H9 (cell line): ENCODE measurements at regions not wholly inside any gene's neighbourhood (a gene's known extent, or its start where the extent isn't known, plus 50 kb on each side); places are given as distances from the start of the nearest gene placed in this dataset.

Experiments used
- DNase-seq: peaks from one replicate; pipeline ENCODE4 v3.0.0-alpha.2; 2017
- H2AFZ ChIP-seq: one replicate; pipeline ENCODE4 v1.6.1; 2013; ENCODE audit warnings: mild to moderate bottlenecking, low read length, control low read depth, moderate library complexity
- H2AK5ac ChIP-seq: 2 replicates; pipeline ENCODE4 v1.6.1; 2013; ENCODE audit warnings: low read length, control low read depth, mixed read lengths; ENCODE audit not compliant: insufficient read length
- H2BK120ac ChIP-seq: one replicate; pipeline ENCODE4 v1.6.1; 2013; ENCODE audit warnings: low read depth, mild to moderate bottlenecking, low read length, control low read depth, inconsistent platforms; ENCODE audit not compliant: poor library complexity, severe bottlenecking
- H2BK12ac ChIP-seq: 2 replicates; pipeline ENCODE4 v1.6.1; 2013; ENCODE audit warnings: low read length, control low read depth, mixed read lengths, low read depth; ENCODE audit not compliant: insufficient read length
- H2BK15ac ChIP-seq: 2 replicates; pipeline ENCODE4 v1.6.1; 2013; ENCODE audit warnings: low read depth, low read length, control low read depth
- H2BK20ac ChIP-seq: one replicate; pipeline ENCODE4 v1.6.1; 2013; ENCODE audit warnings: low read depth, mild to moderate bottlenecking, low read length, control low read depth, inconsistent platforms; ENCODE audit not compliant: poor library complexity, severe bottlenecking
- H2BK5ac ChIP-seq: 2 replicates; pipeline ENCODE4 v1.6.1; 2013; ENCODE audit warnings: low read length, control low read depth, mixed read lengths; ENCODE audit not compliant: insufficient read length
- H3K14ac ChIP-seq: 2 replicates; pipeline ENCODE4 v1.6.1; 2013; ENCODE audit warnings: low read length, control low read depth; ENCODE audit not compliant: insufficient read depth
- H3K18ac ChIP-seq: 2 replicates; pipeline ENCODE4 v1.6.1; 2013; ENCODE audit warnings: low read depth, mild to moderate bottlenecking, mixed read lengths, low read length, control low read depth; ENCODE audit not compliant: insufficient read length
- H3K23ac ChIP-seq: 2 replicates; pipeline ENCODE4 v1.6.1; 2013; ENCODE audit warnings: low read length, control low read depth, mixed read lengths, low read depth; ENCODE audit not compliant: insufficient read length
- H3K23me2 ChIP-seq: 2 replicates; pipeline ENCODE4 v1.6.1; 2013; ENCODE audit warnings: low read depth, mild to moderate bottlenecking, mixed read lengths, low read length, control low read depth; ENCODE audit not compliant: insufficient read length, poor library complexity, severe bottlenecking
- H3K27ac ChIP-seq: 2 replicates; pipeline ENCODE4 v1.5.1; 2013; ENCODE audit warnings: low read length, control low read depth, mixed read lengths, low read depth; ENCODE audit not compliant: insufficient read length
- H3K27me3 ChIP-seq: 2 replicates; pipeline ENCODE4 v1.6.1; 2013; ENCODE audit warnings: low read length, control low read depth, inconsistent platforms; ENCODE audit not compliant: insufficient read depth
- H3K4ac ChIP-seq: 2 replicates; pipeline ENCODE4 v1.6.1; 2013; ENCODE audit warnings: low read depth, mild to moderate bottlenecking, control low read depth, inconsistent platforms, low read length, moderate library complexity
- H3K4me1 ChIP-seq: 2 replicates; pipeline ENCODE4 v1.6.1; 2013; ENCODE audit warnings: low read length, control low read depth, inconsistent platforms; ENCODE audit not compliant: insufficient read depth
- H3K4me2 ChIP-seq: 2 replicates; pipeline ENCODE4 v1.6.1; 2013; ENCODE audit warnings: low read length, control low read depth, mixed read lengths; ENCODE audit not compliant: insufficient read length, insufficient read depth
- H3K56ac ChIP-seq: 2 replicates; pipeline ENCODE4 v1.6.1; 2013; ENCODE audit warnings: low read depth, mild to moderate bottlenecking, mixed read lengths, low read length, control low read depth; ENCODE audit not compliant: insufficient read length
- H3K79me1 ChIP-seq: 2 replicates; pipeline ENCODE4 v1.6.1; 2013; ENCODE audit warnings: low read depth, mild to moderate bottlenecking, moderate library complexity, low read length, control low read depth, inconsistent platforms; ENCODE audit not compliant: insufficient read depth, poor library complexity, severe bottlenecking
- H3K79me2 ChIP-seq: 2 replicates; pipeline ENCODE4 v1.6.1; 2013; ENCODE audit warnings: low read length, control low read depth, inconsistent platforms; ENCODE audit not compliant: insufficient read depth
- H3K9ac ChIP-seq: 2 replicates; pipeline ENCODE4 v1.6.1; 2013; ENCODE audit warnings: low read length, control low read depth, mixed read lengths; ENCODE audit not compliant: insufficient read length; ENCODE audit errors: extremely low read depth
- H3K9me3 ChIP-seq: one replicate; pipeline ENCODE4 v1.6.1; 2013; ENCODE audit warnings: low read depth, low read length, inconsistent platforms; ENCODE audit not compliant: control insufficient read depth
- H3T11ph ChIP-seq: one replicate; pipeline ENCODE4 v1.6.1; 2013; ENCODE audit warnings: mild to moderate bottlenecking, low read length, control low read depth, inconsistent platforms
- H4K20me1 ChIP-seq: one replicate; pipeline ENCODE4 v1.6.1; 2013; ENCODE audit not compliant: control insufficient read depth, insufficient read length, insufficient read depth
- H4K5ac ChIP-seq: 2 replicates; pipeline ENCODE4 v1.6.1; 2013; ENCODE audit warnings: low read depth, mild to moderate bottlenecking, mixed read lengths, low read length, control low read depth; ENCODE audit not compliant: insufficient read length
- H4K8ac ChIP-seq: replicated peaks from 2 replicates; pipeline ENCODE4 v1.6.1; 2013; ENCODE audit warnings: low read length, control low read depth, mixed read lengths, low read depth; ENCODE audit not compliant: insufficient read length
- H4K91ac ChIP-seq: 2 replicates; pipeline ENCODE4 v1.6.1; 2013; ENCODE audit warnings: low read depth, mild to moderate bottlenecking, moderate library complexity, mixed read lengths, low read length, control low read depth; ENCODE audit not compliant: insufficient read length
- H3K27ac Mint-ChIP-seq, 3 experiments: 2 replicates in 2 of 3; 3 replicates in 1 of 3; pipeline ENCODE4 v1.8.0; 2020 to 2021; ENCODE audit warnings: mixed read lengths in 3 of 3, mild to moderate bottlenecking in 1 of 3, moderate library complexity in 1 of 3
- H3K27me3 Mint-ChIP-seq: 2 replicates; pipeline ENCODE4 v1.8.0; 2021; ENCODE audit warnings: low read depth, mild to moderate bottlenecking, moderate library complexity, mixed read lengths
- H3K36me3 Mint-ChIP-seq, 3 experiments: 2 replicates in 2 of 3; 3 replicates in 1 of 3; pipeline ENCODE4 v1.8.0; 2020 to 2021; ENCODE audit warnings: low read depth in 3 of 3, mixed read lengths in 3 of 3; ENCODE audit not compliant: insufficient read depth in 1 of 3
- H3K4me1 Mint-ChIP-seq, 2 experiments: 2 replicates each; pipeline ENCODE4 v1.8.0; 2020; ENCODE audit warnings: mixed read lengths in 2 of 2
- H3K4me3 Mint-ChIP-seq, 2 experiments: 2 replicates in 1 of 2; 3 replicates in 1 of 2; pipeline ENCODE4 v1.8.0; 2020 to 2021; ENCODE audit warnings: mild to moderate bottlenecking in 2 of 2, mixed read lengths in 2 of 2, moderate library complexity in 1 of 2
- H3K9me3 Mint-ChIP-seq, 2 experiments: 2 replicates in 1 of 2; 3 replicates in 1 of 2; pipeline ENCODE4 v1.8.0; 2020; ENCODE audit warnings: mild to moderate bottlenecking in 2 of 2, mixed read lengths in 2 of 2, moderate library complexity in 1 of 2
- WGBS: extraction: QIAGEN DNeasy Blood & Tissue Kit; methylation state at CpG from one replicate; pipeline ENCODE4 v1.1.7; 2013; ENCODE audit warnings: missing lambda C conversion rate, low lambda C conversion rate, mixed read lengths; ENCODE audit not compliant: insufficient read length; ENCODE audit errors: extremely low coverage; 5-methylcytosine and 5-hydroxymethylcytosine counted together
- TF ChIP-seq, protein P1 (sequence below): fragments of 200-600 bp; sonication (generic); conservative IDR thresholded peaks from 3 replicates; pipeline ENCODE4 v1.8.0; 2021; ENCODE audit warnings: antibody characterized with exemption, mild to moderate bottlenecking

GRCh38 chr5:74462356-74462755 is 178.2 kb downstream of the ENC1 start:
- H3K4me1 ChIP-seq: no peaks in the 10 kb centered on the region
- Mint-ChIP-seq H3K4me3 (no peak overlapping the region), H3K36me3 (no peaks in the 10 kb centered on the region), H3K4me1 (no peaks in the 10 kb centered on the region), H3K9me3 (no peaks in the 10 kb centered on the region; a peak in 1 of 5 replicates), H3K27me3 (no peaks in the 10 kb centered on the region), H3K27ac (no peak overlapping the region)
- H4K8ac ChIP-seq: no peak overlapping the region
- H3K23ac ChIP-seq: no peak overlapping the region
- no peaks in the 10 kb centered on the region for H3K27me3 ChIP-seq
- no peak overlapping the region for H3K56ac ChIP-seq
- TF ChIP-seq, protein P1, sequence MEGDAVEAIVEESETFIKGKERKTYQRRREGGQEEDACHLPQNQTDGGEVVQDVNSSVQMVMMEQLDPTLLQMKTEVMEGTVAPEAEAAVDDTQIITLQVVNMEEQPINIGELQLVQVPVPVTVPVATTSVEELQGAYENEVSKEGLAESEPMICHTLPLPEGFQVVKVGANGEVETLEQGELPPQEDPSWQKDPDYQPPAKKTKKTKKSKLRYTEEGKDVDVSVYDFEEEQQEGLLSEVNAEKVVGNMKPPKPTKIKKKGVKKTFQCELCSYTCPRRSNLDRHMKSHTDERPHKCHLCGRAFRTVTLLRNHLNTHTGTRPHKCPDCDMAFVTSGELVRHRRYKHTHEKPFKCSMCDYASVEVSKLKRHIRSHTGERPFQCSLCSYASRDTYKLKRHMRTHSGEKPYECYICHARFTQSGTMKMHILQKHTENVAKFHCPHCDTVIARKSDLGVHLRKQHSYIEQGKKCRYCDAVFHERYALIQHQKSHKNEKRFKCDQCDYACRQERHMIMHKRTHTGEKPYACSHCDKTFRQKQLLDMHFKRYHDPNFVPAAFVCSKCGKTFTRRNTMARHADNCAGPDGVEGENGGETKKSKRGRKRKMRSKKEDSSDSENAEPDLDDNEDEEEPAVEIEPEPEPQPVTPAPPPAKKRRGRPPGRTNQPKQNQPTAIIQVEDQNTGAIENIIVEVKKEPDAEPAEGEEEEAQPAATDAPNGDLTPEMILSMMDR: no peak
- no peaks in the 10 kb centered on the region for H3K9me3 ChIP-seq
- no peak overlapping the region for H2BK5ac ChIP-seq
- H2BK120ac ChIP-seq: no peak overlapping the region
- no peak overlapping the region for H2BK12ac ChIP-seq
- no peak overlapping the region for H3K18ac ChIP-seq
- no peak overlapping the region for H4K5ac ChIP-seq
- no peak overlapping the region for H2AFZ ChIP-seq
- no peak overlapping the region for H3K27ac ChIP-seq
- no peaks in the 10 kb centered on the region for H4K20me1 ChIP-seq
- H3T11ph ChIP-seq: no peak overlapping the region
- H2BK15ac ChIP-seq: no peak overlapping the region
- DNase-seq: no peak
- no peak overlapping the region for H2BK20ac ChIP-seq
- H4K91ac ChIP-seq: no peak overlapping the region
- no peak overlapping the region for H3K4me2 ChIP-seq
- H3K14ac ChIP-seq: no peak overlapping the region
- no peaks in the 10 kb centered on the region for H3K79me1 ChIP-seq
- no peaks in the 10 kb centered on the region for H3K23me2 ChIP-seq
- no CpG with 5 or more reads among the region's 1 CpG for WGBS
- H2AK5ac ChIP-seq: no peak overlapping the region
- no peaks in the 10 kb centered on the region for H3K79me2 ChIP-seq
- no peak overlapping the region for H3K9ac ChIP-seq
- H3K4ac ChIP-seq: no peak overlapping the region
